AG04449 (cell line): ENCODE measurements at regions not wholly inside any gene's neighbourhood (a gene's known extent, or its start where the extent isn't known, plus 50 kb on each side); places are given as distances from the start of the nearest gene placed in this dataset.

Source experiments
- CTCF ChIA-PET: fragments of 350-600 bp; formaldehyde crosslinking; extraction: SDS; loops from one replicate; lab custom pipeline; 2021; ENCODE audit warnings: antibody characterized with exemption; lab: Yijun Ruan, JAX
- POLR2A ChIA-PET: fragments of 400-600, 350-600 bp; formaldehyde crosslinking; extraction: SDS; loops from one replicate; lab custom pipeline; 2020; ENCODE audit warnings: antibody characterized with exemption, inconsistent platforms; lab: Yijun Ruan, JAX
- DNase-seq: peaks from one replicate; pipeline ENCODE4 v3.0.0-alpha.2; 2010; ENCODE audit warnings: low read depth, low spot score
- H3K4me3 ChIP-seq: 2 replicates; pipeline ENCODE4 v1.5.1; 2011; ENCODE audit warnings: low read depth, mild to moderate bottlenecking, control low read depth, low read length
- TF ChIP-seq, protein P1 (sequence below): IDR thresholded peaks from one replicate; pipeline ENCODE4 v1.5.1; 2011; ENCODE audit warnings: mild to moderate bottlenecking, moderate library complexity, low read length, control low read depth, inconsistent platforms; ENCODE audit not compliant: insufficient read depth; ENCODE audit errors: missing control alignments

DNA sequence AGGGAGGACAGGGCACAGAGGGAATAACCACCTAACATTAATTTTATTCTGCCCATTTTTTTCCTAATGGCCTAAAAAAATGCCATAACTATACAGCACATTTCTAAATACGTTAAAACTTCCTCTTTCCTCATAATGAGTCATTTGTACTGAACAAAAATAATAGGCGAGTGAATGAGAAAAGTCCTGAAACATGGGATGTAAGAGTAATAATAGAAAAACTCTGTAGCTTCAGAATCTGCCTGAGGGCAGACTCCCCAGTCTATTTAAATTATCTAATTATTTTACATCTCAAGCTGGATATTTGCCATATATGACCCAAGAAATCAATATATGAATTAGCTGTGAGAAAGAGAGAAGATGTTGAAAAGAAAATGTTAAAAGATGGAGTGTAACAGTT, 285.1 kb downstream of the TMX3 start:
- H3K4me3 ChIP-seq = no peak overlapping the region
- POLR2A ChIA-PET = no interaction called here
- CTCF ChIA-PET = no interaction called here
- no peak for DNase-seq
- TF ChIP-seq, protein P1, sequence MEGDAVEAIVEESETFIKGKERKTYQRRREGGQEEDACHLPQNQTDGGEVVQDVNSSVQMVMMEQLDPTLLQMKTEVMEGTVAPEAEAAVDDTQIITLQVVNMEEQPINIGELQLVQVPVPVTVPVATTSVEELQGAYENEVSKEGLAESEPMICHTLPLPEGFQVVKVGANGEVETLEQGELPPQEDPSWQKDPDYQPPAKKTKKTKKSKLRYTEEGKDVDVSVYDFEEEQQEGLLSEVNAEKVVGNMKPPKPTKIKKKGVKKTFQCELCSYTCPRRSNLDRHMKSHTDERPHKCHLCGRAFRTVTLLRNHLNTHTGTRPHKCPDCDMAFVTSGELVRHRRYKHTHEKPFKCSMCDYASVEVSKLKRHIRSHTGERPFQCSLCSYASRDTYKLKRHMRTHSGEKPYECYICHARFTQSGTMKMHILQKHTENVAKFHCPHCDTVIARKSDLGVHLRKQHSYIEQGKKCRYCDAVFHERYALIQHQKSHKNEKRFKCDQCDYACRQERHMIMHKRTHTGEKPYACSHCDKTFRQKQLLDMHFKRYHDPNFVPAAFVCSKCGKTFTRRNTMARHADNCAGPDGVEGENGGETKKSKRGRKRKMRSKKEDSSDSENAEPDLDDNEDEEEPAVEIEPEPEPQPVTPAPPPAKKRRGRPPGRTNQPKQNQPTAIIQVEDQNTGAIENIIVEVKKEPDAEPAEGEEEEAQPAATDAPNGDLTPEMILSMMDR = no peak

- no peak overlapping the region for H3K4me3 ChIP-seq
- DNase-seq = no peak
- POLR2A ChIA-PET = no interaction called here
- TF ChIP-seq, protein P1 = no peak
- CTCF ChIA-PET = no interaction called here
These were observed 285.8 kb downstream of the TMX3 start for GRCh38 chr18:68429111-68429510.

GRCh38 chr18:68428661-68429060, 286.2 kb downstream of the TMX3 start:
- CTCF ChIA-PET = no interaction called here
- no peak overlapping the region for H3K4me3 ChIP-seq
- DNase-seq = no peak
- POLR2A ChIA-PET = no interaction called here
- TF ChIP-seq, protein P1 = no peak

- CTCF ChIA-PET = no interaction called here
These were observed 286.9 kb downstream of the TMX3 start for GRCh38 chr18:68427951-68428401.

GRCh38 chr18:68426731-68427315, 288.1 kb downstream of the TMX3 start:
- no peak for DNase-seq
- TF ChIP-seq, protein P1 = no peak
- ChIA-PET CTCF (no interaction called here), POLR2A (no interaction called here)
- H3K4me3 ChIP-seq = no peak overlapping the region

More at GRCh38 chr18:68427951-68428401, 286.9 kb downstream of the TMX3 start:
- TF ChIP-seq, protein P1 = no peak
- H3K4me3 ChIP-seq = no peak overlapping the region
- POLR2A ChIA-PET = no interaction called here
- DNase-seq = peak; percentile 57

DNA sequence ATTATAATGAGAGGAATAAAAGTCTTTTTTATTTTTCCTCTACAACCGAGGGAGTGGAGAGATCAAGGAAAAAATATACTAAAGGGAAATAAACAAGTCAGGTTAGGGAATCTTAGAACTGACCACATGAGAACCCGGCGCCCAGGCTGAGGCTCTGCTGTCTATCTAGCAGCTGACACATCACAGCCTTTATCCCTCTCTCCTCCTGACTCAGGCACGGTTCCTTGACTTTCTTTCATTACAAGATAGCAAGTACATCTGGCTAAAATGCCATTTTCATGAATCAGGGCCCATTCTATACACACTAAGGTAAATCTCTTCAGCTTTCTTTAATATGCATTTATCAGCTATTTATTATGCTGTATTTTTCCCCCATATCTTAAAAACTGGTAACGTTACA, 296.0 kb downstream of the TMX3 start:
- TF ChIP-seq, protein P1 = no peak
- no peak for DNase-seq
- POLR2A ChIA-PET = no interaction called here
- no peak overlapping the region for H3K4me3 ChIP-seq
- CTCF ChIA-PET = no interaction called here
